Tibial artery (tissue), 4 donors: ENCODE measurements at regions not wholly inside any gene's neighbourhood (a gene's known extent, or its start where the extent isn't known, plus 50 kb on each side); places are given as distances from the start of the nearest gene placed in this dataset.

ENCODE experiments used
- DNase-seq, 2 donors: peaks; one replicate each; pipeline ENCODE4 v3.0.0-alpha.2; 2019
- H3K27ac ChIP-seq, 2 donors: fragments of 200-600 bp; sonication (generic) in 1 of 2; 1 replicate in 1 of 2; 2 replicates in 1 of 2; pipeline ENCODE4 v1.5.1; 2018 to 2019; ENCODE audit warnings: mild to moderate bottlenecking in 1 of 2
- H3K27me3 ChIP-seq, 2 donors: fragments of 200-600 bp; sonication (generic) in 1 of 2; one replicate each; pipeline versions ENCODE4 v1.5.1 to v1.6.0; 2016 to 2019
- H3K36me3 ChIP-seq, 3 donors: fragments of 200-600 bp; sonication (generic) in 2 of 3; one replicate each; pipeline ENCODE4 v1.5.1; 2016 to 2019; ENCODE audit warnings: mild to moderate bottlenecking in 2 of 3
- H3K4me1 ChIP-seq, 4 donors: fragments of 200-600 bp; sonication (generic) in 2 of 4; 1 replicate in 3 of 4; 2 replicates in 1 of 4; pipeline ENCODE4 v1.5.1; 2016 to 2019
- H3K4me3 ChIP-seq, 2 donors: fragments of 200-600 bp; sonication (generic) in 1 of 2; 1 replicate in 1 of 2; 2 replicates in 1 of 2; pipeline ENCODE4 v1.5.1; 2018 to 2019; ENCODE audit warnings: mild to moderate bottlenecking in 2 of 2
- H3K9me3 ChIP-seq, 3 donors: fragments of 200-600 bp; sonication (generic) in 1 of 3; one replicate each; pipeline ENCODE4 v1.5.1; 2016 to 2019
- CTCF ChIP-seq, 2 experiments: fragments of 200-600 bp in 1 of 2; fragments of 450-650 bp in 1 of 2; IDR thresholded peaks; one replicate each; pipeline ENCODE4 v1.5.1; 2017 to 2019; ENCODE audit warnings: antibody characterized with exemption in 2 of 2, mild to moderate bottlenecking in 1 of 2, moderate library complexity in 1 of 2
- intact Hi-C: fragments of 100-400 bp; cut with DNase I; formaldehyde crosslinking; loops from one replicate; pipeline ENCODE4 v1.15.0; 2023; ENCODE audit warnings: low total_unique reads

DNA sequence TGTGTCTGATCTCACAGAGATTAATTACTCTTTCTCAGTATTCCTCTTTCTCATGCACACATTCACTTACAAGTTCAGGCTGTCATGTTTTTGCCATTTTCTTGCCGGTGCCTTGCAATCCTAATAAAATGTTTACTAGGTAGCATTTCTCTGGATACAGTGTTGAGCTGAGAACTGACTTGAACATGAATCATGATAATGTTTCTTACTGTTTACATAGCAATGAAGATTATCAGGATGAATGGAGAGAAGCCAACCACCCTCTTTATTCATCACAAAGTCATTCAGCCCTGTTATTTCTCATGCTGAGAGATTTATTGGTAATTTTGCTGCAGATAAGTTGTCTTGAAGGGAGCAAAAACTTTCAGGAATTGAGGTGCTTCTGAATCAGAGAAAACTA is 185.5 kb upstream of the ECI2 start:
- H3K4me3 ChIP-seq: no peak overlapping the region
- H3K27ac ChIP-seq: no peak overlapping the region
- H3K4me1 ChIP-seq: peaks cover 0 to 24% (median 0%) of the 10 kb centered on the region in 4 donors
- no peak for DNase-seq
- TF ChIP-seq CTCF (IDR thresholded peaks at IDR 0.05): no peak
- no peaks in the 10 kb centered on the region for H3K36me3 ChIP-seq
- H3K9me3 ChIP-seq: no peaks in the 10 kb centered on the region
- intact Hi-C loops: no loop called here
- H3K27me3 ChIP-seq: no peaks in the 10 kb centered on the region

DNA sequence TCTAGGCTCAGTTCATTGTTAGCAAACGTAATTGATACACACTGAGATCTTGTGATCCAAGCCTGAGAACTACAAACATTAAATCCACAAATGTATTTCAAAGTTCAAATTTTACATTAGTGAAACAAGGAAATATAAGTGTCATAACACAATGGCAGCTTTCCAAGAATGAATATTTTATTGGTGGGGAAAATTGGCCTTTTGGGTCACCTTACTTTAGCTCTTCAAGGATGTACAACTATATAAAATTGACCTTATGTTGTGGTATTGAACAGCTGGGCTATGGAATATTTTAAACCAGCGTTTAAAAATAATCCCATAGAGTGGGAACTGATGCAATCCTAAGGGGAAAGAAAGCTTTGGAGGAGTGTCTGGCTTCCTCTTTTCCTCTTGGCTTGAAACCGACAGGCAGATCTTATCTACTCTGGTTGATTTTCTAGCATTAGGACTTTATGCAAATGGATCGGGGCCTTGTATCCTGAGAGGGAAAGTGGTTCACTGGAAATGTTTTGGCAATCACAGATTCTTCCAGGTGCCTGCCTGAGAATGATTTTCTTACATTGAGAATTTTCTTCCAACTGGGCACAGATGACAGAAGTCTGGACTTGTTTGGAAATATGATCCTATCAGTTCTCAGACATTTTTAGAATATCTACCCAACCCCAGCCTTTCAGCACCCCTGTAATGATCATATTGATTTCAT is 184.8 kb upstream of the ECI2 start:
- Histone ChIP-seq H3K36me3 (no peaks in the 10 kb centered on the region), H3K27me3 (no peaks in the 10 kb centered on the region), H3K27ac (no peak overlapping the region), H3K9me3 (no peaks in the 10 kb centered on the region), H3K4me1 (peaks cover 0 to 24% (median 0%) of the 10 kb centered on the region in 4 donors), H3K4me3 (no peak overlapping the region)
- no peak for DNase-seq
- intact Hi-C loops: no loop called here
- TF ChIP-seq CTCF (IDR thresholded peaks at IDR 0.05): no peak

- H3K27ac ChIP-seq: no peak overlapping the region
- intact Hi-C loops: no loop called here
These were observed 182.9 kb upstream of the ECI2 start for GRCh38 chr6:4318321-4318720.

DNA sequence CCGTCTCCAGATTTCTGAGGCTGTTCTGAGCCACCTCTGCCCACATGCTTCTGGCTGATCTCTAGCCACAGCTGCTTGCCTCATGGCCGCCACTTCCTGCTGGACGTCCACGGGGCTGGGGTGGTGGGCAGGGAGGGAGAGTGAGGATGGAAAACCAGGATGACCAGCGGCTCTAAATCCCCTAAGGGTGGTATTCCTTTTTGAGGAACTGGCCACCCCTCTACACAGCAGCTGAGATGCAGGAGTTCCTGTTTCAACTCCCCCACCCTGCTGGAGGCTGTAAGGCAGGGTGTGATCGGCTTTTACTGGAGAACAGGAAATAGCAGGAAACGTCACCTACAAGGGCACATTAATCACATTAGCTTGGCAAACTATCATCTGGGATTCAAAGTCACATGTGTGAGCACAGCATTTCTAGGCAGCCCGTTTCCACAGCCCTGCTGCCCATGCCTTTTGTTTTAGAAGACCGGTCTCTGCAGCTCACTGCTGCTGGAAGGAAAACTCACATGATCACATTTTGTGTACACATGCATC is 181.6 kb upstream of the ECI2 start:
- Histone ChIP-seq H3K4me1 (peaks cover 0 to 31% (median 8%) of the 10 kb centered on the region in 4 donors), H3K4me3 (no peak overlapping the region), H3K9me3 (peaks cover 0 to 3% (median 2%) of the 10 kb centered on the region in 3 donors), H3K27ac (peak overlapping the region; percentile 38 to 49), H3K27me3 (no peaks in the 10 kb centered on the region), H3K36me3 (no peaks in the 10 kb centered on the region)
- peak; percentile 56 to 72 for DNase-seq
- TF ChIP-seq CTCF (IDR thresholded peaks at IDR 0.05): no peak
- intact Hi-C loops: loop anchor here (2.0 kb wide), 1 partner anchor 618 kb away; no protein-coding TSS in a partner anchor

More at GRCh38 chr6:4318321-4318720, 182.9 kb upstream of the ECI2 start:
- Histone ChIP-seq H3K36me3 (no peaks in the 10 kb centered on the region), H3K9me3 (no peaks in the 10 kb centered on the region), H3K27me3 (no peaks in the 10 kb centered on the region), H3K4me1 (peaks cover 0 to 28% (median 4%) of the 10 kb centered on the region in 4 donors), H3K4me3 (no peak overlapping the region)
- no peak for DNase-seq
- no peak for TF ChIP-seq CTCF (IDR thresholded peaks at IDR 0.05)

GRCh38 chr6:4314201-4314707 is 178.9 kb upstream of the ECI2 start:
- Histone ChIP-seq H3K36me3 (no peaks in the 10 kb centered on the region), H3K4me1 (peaks cover 0 to 21% (median 8%) of the 10 kb centered on the region in 4 donors), H3K4me3 (no peak overlapping the region), H3K27ac (no peak overlapping the region), H3K27me3 (no peaks in the 10 kb centered on the region), H3K9me3 (peaks cover 0 to 7% (median 6%) of the 10 kb centered on the region in 3 donors)
- intact Hi-C loops: no loop called here
- DNase-seq: no peak
- no peak for TF ChIP-seq CTCF (IDR thresholded peaks at IDR 0.05)
